H9 (cell line): ENCODE measurements at regions not wholly inside any gene's neighbourhood (a gene's known extent, or its start where the extent isn't known, plus 50 kb on each side); places are given as distances from the start of the nearest gene placed in this dataset.

Source experiments
- DNase-seq: peaks from one replicate; pipeline ENCODE4 v3.0.0-alpha.2; 2017
- H2AFZ ChIP-seq: one replicate; pipeline ENCODE4 v1.6.1; 2013; ENCODE audit warnings: mild to moderate bottlenecking, low read length, control low read depth, moderate library complexity
- H2AK5ac ChIP-seq: 2 replicates; pipeline ENCODE4 v1.6.1; 2013; ENCODE audit warnings: low read length, control low read depth, mixed read lengths; ENCODE audit not compliant: insufficient read length
- H2BK120ac ChIP-seq: one replicate; pipeline ENCODE4 v1.6.1; 2013; ENCODE audit warnings: low read depth, mild to moderate bottlenecking, low read length, control low read depth, inconsistent platforms; ENCODE audit not compliant: poor library complexity, severe bottlenecking
- H2BK12ac ChIP-seq: 2 replicates; pipeline ENCODE4 v1.6.1; 2013; ENCODE audit warnings: low read length, control low read depth, mixed read lengths, low read depth; ENCODE audit not compliant: insufficient read length
- H2BK15ac ChIP-seq: 2 replicates; pipeline ENCODE4 v1.6.1; 2013; ENCODE audit warnings: low read depth, low read length, control low read depth
- H2BK20ac ChIP-seq: one replicate; pipeline ENCODE4 v1.6.1; 2013; ENCODE audit warnings: low read depth, mild to moderate bottlenecking, low read length, control low read depth, inconsistent platforms; ENCODE audit not compliant: poor library complexity, severe bottlenecking
- H2BK5ac ChIP-seq: 2 replicates; pipeline ENCODE4 v1.6.1; 2013; ENCODE audit warnings: low read length, control low read depth, mixed read lengths; ENCODE audit not compliant: insufficient read length
- H3K14ac ChIP-seq: 2 replicates; pipeline ENCODE4 v1.6.1; 2013; ENCODE audit warnings: low read length, control low read depth; ENCODE audit not compliant: insufficient read depth
- H3K18ac ChIP-seq: 2 replicates; pipeline ENCODE4 v1.6.1; 2013; ENCODE audit warnings: low read depth, mild to moderate bottlenecking, mixed read lengths, low read length, control low read depth; ENCODE audit not compliant: insufficient read length
- H3K23ac ChIP-seq: 2 replicates; pipeline ENCODE4 v1.6.1; 2013; ENCODE audit warnings: low read length, control low read depth, mixed read lengths, low read depth; ENCODE audit not compliant: insufficient read length
- H3K23me2 ChIP-seq: 2 replicates; pipeline ENCODE4 v1.6.1; 2013; ENCODE audit warnings: low read depth, mild to moderate bottlenecking, mixed read lengths, low read length, control low read depth; ENCODE audit not compliant: insufficient read length, poor library complexity, severe bottlenecking
- H3K27ac ChIP-seq: 2 replicates; pipeline ENCODE4 v1.5.1; 2013; ENCODE audit warnings: low read length, control low read depth, mixed read lengths, low read depth; ENCODE audit not compliant: insufficient read length
- H3K27me3 ChIP-seq: 2 replicates; pipeline ENCODE4 v1.6.1; 2013; ENCODE audit warnings: low read length, control low read depth, inconsistent platforms; ENCODE audit not compliant: insufficient read depth
- H3K4ac ChIP-seq: 2 replicates; pipeline ENCODE4 v1.6.1; 2013; ENCODE audit warnings: low read depth, mild to moderate bottlenecking, control low read depth, inconsistent platforms, low read length, moderate library complexity
- H3K4me1 ChIP-seq: 2 replicates; pipeline ENCODE4 v1.6.1; 2013; ENCODE audit warnings: low read length, control low read depth, inconsistent platforms; ENCODE audit not compliant: insufficient read depth
- H3K4me2 ChIP-seq: 2 replicates; pipeline ENCODE4 v1.6.1; 2013; ENCODE audit warnings: low read length, control low read depth, mixed read lengths; ENCODE audit not compliant: insufficient read length, insufficient read depth
- H3K56ac ChIP-seq: 2 replicates; pipeline ENCODE4 v1.6.1; 2013; ENCODE audit warnings: low read depth, mild to moderate bottlenecking, mixed read lengths, low read length, control low read depth; ENCODE audit not compliant: insufficient read length
- H3K79me1 ChIP-seq: 2 replicates; pipeline ENCODE4 v1.6.1; 2013; ENCODE audit warnings: low read depth, mild to moderate bottlenecking, moderate library complexity, low read length, control low read depth, inconsistent platforms; ENCODE audit not compliant: insufficient read depth, poor library complexity, severe bottlenecking
- H3K79me2 ChIP-seq: 2 replicates; pipeline ENCODE4 v1.6.1; 2013; ENCODE audit warnings: low read length, control low read depth, inconsistent platforms; ENCODE audit not compliant: insufficient read depth
- H3K9ac ChIP-seq: 2 replicates; pipeline ENCODE4 v1.6.1; 2013; ENCODE audit warnings: low read length, control low read depth, mixed read lengths; ENCODE audit not compliant: insufficient read length; ENCODE audit errors: extremely low read depth
- H3K9me3 ChIP-seq: one replicate; pipeline ENCODE4 v1.6.1; 2013; ENCODE audit warnings: low read depth, low read length, inconsistent platforms; ENCODE audit not compliant: control insufficient read depth
- H3T11ph ChIP-seq: one replicate; pipeline ENCODE4 v1.6.1; 2013; ENCODE audit warnings: mild to moderate bottlenecking, low read length, control low read depth, inconsistent platforms
- H4K20me1 ChIP-seq: one replicate; pipeline ENCODE4 v1.6.1; 2013; ENCODE audit not compliant: control insufficient read depth, insufficient read length, insufficient read depth
- H4K5ac ChIP-seq: 2 replicates; pipeline ENCODE4 v1.6.1; 2013; ENCODE audit warnings: low read depth, mild to moderate bottlenecking, mixed read lengths, low read length, control low read depth; ENCODE audit not compliant: insufficient read length
- H4K8ac ChIP-seq: replicated peaks from 2 replicates; pipeline ENCODE4 v1.6.1; 2013; ENCODE audit warnings: low read length, control low read depth, mixed read lengths, low read depth; ENCODE audit not compliant: insufficient read length
- H4K91ac ChIP-seq: 2 replicates; pipeline ENCODE4 v1.6.1; 2013; ENCODE audit warnings: low read depth, mild to moderate bottlenecking, moderate library complexity, mixed read lengths, low read length, control low read depth; ENCODE audit not compliant: insufficient read length
- H3K27ac Mint-ChIP-seq, 3 experiments: 2 replicates in 2 of 3; 3 replicates in 1 of 3; pipeline ENCODE4 v1.8.0; 2020 to 2021; ENCODE audit warnings: mixed read lengths in 3 of 3, mild to moderate bottlenecking in 1 of 3, moderate library complexity in 1 of 3
- H3K27me3 Mint-ChIP-seq: 2 replicates; pipeline ENCODE4 v1.8.0; 2021; ENCODE audit warnings: low read depth, mild to moderate bottlenecking, moderate library complexity, mixed read lengths
- H3K36me3 Mint-ChIP-seq, 3 experiments: 2 replicates in 2 of 3; 3 replicates in 1 of 3; pipeline ENCODE4 v1.8.0; 2020 to 2021; ENCODE audit warnings: low read depth in 3 of 3, mixed read lengths in 3 of 3; ENCODE audit not compliant: insufficient read depth in 1 of 3
- H3K4me1 Mint-ChIP-seq, 2 experiments: 2 replicates each; pipeline ENCODE4 v1.8.0; 2020; ENCODE audit warnings: mixed read lengths in 2 of 2
- H3K4me3 Mint-ChIP-seq, 2 experiments: 2 replicates in 1 of 2; 3 replicates in 1 of 2; pipeline ENCODE4 v1.8.0; 2020 to 2021; ENCODE audit warnings: mild to moderate bottlenecking in 2 of 2, mixed read lengths in 2 of 2, moderate library complexity in 1 of 2
- H3K9me3 Mint-ChIP-seq, 2 experiments: 2 replicates in 1 of 2; 3 replicates in 1 of 2; pipeline ENCODE4 v1.8.0; 2020; ENCODE audit warnings: mild to moderate bottlenecking in 2 of 2, mixed read lengths in 2 of 2, moderate library complexity in 1 of 2
- CTCF ChIP-seq: fragments of 200-600 bp; sonication (generic); conservative IDR thresholded peaks from 3 replicates; pipeline ENCODE4 v1.8.0; 2021; ENCODE audit warnings: antibody characterized with exemption, mild to moderate bottlenecking
- WGBS: extraction: QIAGEN DNeasy Blood & Tissue Kit; methylation state at CpG from one replicate; pipeline ENCODE4 v1.1.7; 2013; ENCODE audit warnings: missing lambda C conversion rate, low lambda C conversion rate, mixed read lengths; ENCODE audit not compliant: insufficient read length; ENCODE audit errors: extremely low coverage; 5-methylcytosine and 5-hydroxymethylcytosine counted together

- no CpG with 5 or more reads among the region's 7 CpGs for WGBS
Observed at GRCh38 chr20:24370911-24371695, 98.3 kb upstream of the SYNDIG1 start.

More at GRCh38 chr20:24370911-24371695, 98.3 kb upstream of the SYNDIG1 start:
- H3K27ac Mint-ChIP-seq, result no peak overlapping the region
- no peaks in the 10 kb centered on the region for H3K23me2 ChIP-seq
- H3K9me3 Mint-ChIP-seq, result no peaks in the 10 kb centered on the region
- H3K56ac ChIP-seq, result no peak overlapping the region
- peaks cover 2% of the 10 kb centered on the region for H3K27me3 Mint-ChIP-seq
- no peak overlapping the region for H4K91ac ChIP-seq
- DNase-seq, result no peak
- no peak overlapping the region for H3K14ac ChIP-seq
- H3K4me1 ChIP-seq, result no peaks in the 10 kb centered on the region
- H3K4me3 Mint-ChIP-seq, result no peak overlapping the region
- no peak overlapping the region for H2BK120ac ChIP-seq
- no peak overlapping the region for H3T11ph ChIP-seq
- H4K5ac ChIP-seq, result no peak overlapping the region
- no peak overlapping the region for H2BK20ac ChIP-seq
- no peak overlapping the region for H3K4ac ChIP-seq
- H3K9ac ChIP-seq, result no peak overlapping the region
- no peak overlapping the region for H2AK5ac ChIP-seq
- no peak overlapping the region for H2BK5ac ChIP-seq
- no peaks in the 10 kb centered on the region; a peak in 1 of 7 replicates for H3K36me3 Mint-ChIP-seq
- H3K4me1 Mint-ChIP-seq, result peaks cover 10 to 14% of the 10 kb centered on the region in 2 experiments
- H3K18ac ChIP-seq, result no peak overlapping the region
- H3K23ac ChIP-seq, result no peak overlapping the region
- no peak overlapping the region for H3K4me2 ChIP-seq
- H2BK12ac ChIP-seq, result no peak overlapping the region
- H3K9me3 ChIP-seq, result no peaks in the 10 kb centered on the region
- no peak overlapping the region for H3K27ac ChIP-seq
- no peak overlapping the region for H2AFZ ChIP-seq
- H3K79me1 ChIP-seq, result no peaks in the 10 kb centered on the region
- TF ChIP-seq CTCF, result no peak
- H4K8ac ChIP-seq, result no peak overlapping the region
- H3K79me2 ChIP-seq, result no peaks in the 10 kb centered on the region
- no peaks in the 10 kb centered on the region for H4K20me1 ChIP-seq
- no peaks in the 10 kb centered on the region for H3K27me3 ChIP-seq
- H2BK15ac ChIP-seq, result no peak overlapping the region
